ENCODE measurements at regions not wholly inside any gene's neighbourhood (a gene's known extent, or its start where the extent isn't known, plus 50 kb on each side); places are given as distances from the start of the nearest gene placed in this dataset.

GRCh38 chr10:3452683-3453361, 280.2 kb upstream of the PITRM1 start:
- H3K36me3 Mint-ChIP-seq = no peaks in the 10 kb centered on the region
- Histone ChIP-seq H3K27ac (ENCODE audit: insufficient read depth, low read length, poor library complexity, severe bottlenecking) (peak overlapping the region; percentile 24), H3K9me3 (ENCODE audit: control insufficient read depth in 2 of 2, low read length in 2 of 2) (no peaks in the 10 kb centered on the region), H3K36me3 (ENCODE audit: control insufficient read depth, insufficient read depth, low read length) (no peaks in the 10 kb centered on the region), H3K4me3 (ENCODE audit: low read depth, low read length) (peak overlapping the region; percentile 67), H3K27me3 (ENCODE audit: control insufficient read depth, insufficient read depth, low read length) (no peaks in the 10 kb centered on the region), H3K4me1 (ENCODE audit: control insufficient read depth, insufficient read depth, low read length, poor library complexity, severe bottlenecking) (peaks cover 22% of the 10 kb centered on the region)
- ATAC-seq (ENCODE audit: low read depth in 2 of 2) (no peak), DNase-seq (no peak)
- peaks cover 8 to 47% (median 18%) of the 10 kb centered on the region in 4 donors for H3K4me1 Mint-ChIP-seq
- H3K9me3 Mint-ChIP-seq = peaks cover 0 to 3% (median 0%) of the 10 kb centered on the region in 7 donors
- H3K27me3 Mint-ChIP-seq = peaks cover 22% of the 10 kb centered on the region
- peak overlapping the region in 3 of 4 donors; percentile 22 to 63 (median 45) for H3K4me3 Mint-ChIP-seq
- peak overlapping the region in 2 of 3 donors; percentile 72 to 86 for H3K27ac Mint-ChIP-seq

GRCh38 chr10:3452173-3452626, 279.6 kb upstream of the PITRM1 start:
- Histone ChIP-seq H3K9me3 (ENCODE audit: control insufficient read depth in 2 of 2, low read length in 2 of 2) (no peaks in the 10 kb centered on the region), H3K4me3 (ENCODE audit: low read depth, low read length) (peak overlapping the region; percentile 67), H3K27me3 (ENCODE audit: control insufficient read depth, insufficient read depth, low read length) (no peaks in the 10 kb centered on the region), H3K27ac (ENCODE audit: insufficient read depth, low read length, poor library complexity, severe bottlenecking) (peak overlapping the region; percentile 24), H3K4me1 (ENCODE audit: control insufficient read depth, insufficient read depth, low read length, poor library complexity, severe bottlenecking) (peaks cover 22% of the 10 kb centered on the region), H3K36me3 (ENCODE audit: control insufficient read depth, insufficient read depth, low read length) (no peaks in the 10 kb centered on the region)
- Mint-ChIP-seq H3K27ac (peak overlapping the region; percentile 65 to 72 (median 66)), H3K4me1 (peaks cover 8 to 47% (median 19%) of the 10 kb centered on the region in 4 donors), H3K27me3 (peaks cover 26% of the 10 kb centered on the region), H3K4me3 (peak overlapping the region in 2 of 4 donors; percentile 63 to 66), H3K36me3 (no peaks in the 10 kb centered on the region), H3K9me3 (peaks cover 0 to 3% (median 0%) of the 10 kb centered on the region in 7 donors)
- ATAC-seq (ENCODE audit: low read depth in 2 of 2) (peak; percentile 72 to 86), DNase-seq (peak in 2 of 3 donors; percentile 31 to 58)

GRCh38 chr10:3451516-3452172, 279.1 kb upstream of the PITRM1 start:
- peak overlapping the region; percentile 65 to 93 (median 72) for H3K27ac Mint-ChIP-seq
- H3K9me3 Mint-ChIP-seq = peaks cover 0 to 3% (median 0%) of the 10 kb centered on the region in 7 donors
- peak overlapping the region in 1 of 4 donors; percentile 66 for H3K4me3 Mint-ChIP-seq
- peak overlapping the region; percentile 24 for H3K27ac ChIP-seq (ENCODE audit: insufficient read depth, low read length, poor library complexity, severe bottlenecking)
- no peaks in the 10 kb centered on the region for H3K27me3 ChIP-seq (ENCODE audit: control insufficient read depth, insufficient read depth, low read length)
- no peak for ATAC-seq (ENCODE audit: low read depth in 2 of 2)
- H3K36me3 ChIP-seq (ENCODE audit: control insufficient read depth, insufficient read depth, low read length) = no peaks in the 10 kb centered on the region
- no peak for DNase-seq
- no peaks in the 10 kb centered on the region for H3K36me3 Mint-ChIP-seq
- H3K4me3 ChIP-seq (ENCODE audit: low read depth, low read length) = peak overlapping the region; percentile 67
- H3K9me3 ChIP-seq (ENCODE audit: control insufficient read depth in 2 of 2, low read length in 2 of 2) = no peaks in the 10 kb centered on the region
- H3K4me1 ChIP-seq (ENCODE audit: control insufficient read depth, insufficient read depth, low read length, poor library complexity, severe bottlenecking) = peaks cover 22% of the 10 kb centered on the region
- peaks cover 29% of the 10 kb centered on the region for H3K27me3 Mint-ChIP-seq
- peaks cover 8 to 44% (median 19%) of the 10 kb centered on the region in 4 donors for H3K4me1 Mint-ChIP-seq

GRCh38 chr10:3446221-3446620, 273.6 kb upstream of the PITRM1 start:
- Mint-ChIP-seq H3K27me3 (peaks cover 36% of the 10 kb centered on the region), H3K4me3 (no peak overlapping the region), H3K4me1 (peaks cover 0 to 16% (median 7%) of the 10 kb centered on the region in 4 donors), H3K27ac (no peak overlapping the region), H3K9me3 (peaks cover 0 to 9% (median 2%) of the 10 kb centered on the region in 7 donors), H3K36me3 (no peaks in the 10 kb centered on the region)
- ATAC-seq (ENCODE audit: low read depth in 2 of 2) (peak in 1 of 2 donors; percentile 11), DNase-seq (peak in 1 of 3 donors; percentile 25)
- Histone ChIP-seq H3K4me3 (ENCODE audit: low read depth, low read length) (no peak overlapping the region), H3K4me1 (ENCODE audit: control insufficient read depth, insufficient read depth, low read length, poor library complexity, severe bottlenecking) (no peaks in the 10 kb centered on the region), H3K9me3 (ENCODE audit: control insufficient read depth in 2 of 2, low read length in 2 of 2) (no peaks in the 10 kb centered on the region), H3K27me3 (ENCODE audit: control insufficient read depth, insufficient read depth, low read length) (no peaks in the 10 kb centered on the region), H3K36me3 (ENCODE audit: control insufficient read depth, insufficient read depth, low read length) (no peaks in the 10 kb centered on the region), H3K27ac (ENCODE audit: insufficient read depth, low read length, poor library complexity, severe bottlenecking) (no peak overlapping the region)

DNA sequence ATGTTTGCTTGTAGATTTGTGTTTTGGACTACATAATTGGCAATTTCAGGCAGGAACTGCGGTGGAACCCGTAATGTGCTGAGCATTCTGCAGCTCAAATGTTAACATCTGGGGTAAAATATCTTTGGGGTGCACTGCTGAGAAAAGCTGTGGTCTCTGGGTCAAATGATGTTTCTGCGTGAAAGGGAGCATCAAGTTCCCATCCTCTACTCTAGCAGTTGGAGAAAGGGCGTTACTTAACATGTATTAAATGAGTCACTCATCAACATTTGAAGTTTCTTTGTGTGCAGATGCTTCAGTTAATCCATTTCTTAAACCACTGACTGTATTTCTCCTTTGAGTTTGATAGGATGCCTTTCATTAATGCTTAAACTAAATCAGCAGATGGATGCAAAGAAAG, 273.1 kb upstream of the PITRM1 start:
- no peaks in the 10 kb centered on the region for H3K27me3 ChIP-seq (ENCODE audit: control insufficient read depth, insufficient read depth, low read length)
- no peak for DNase-seq
- Mint-ChIP-seq H3K4me3 (no peak overlapping the region), H3K4me1 (peaks cover 0 to 16% (median 6%) of the 10 kb centered on the region in 4 donors), H3K27me3 (peaks cover 36% of the 10 kb centered on the region), H3K36me3 (no peaks in the 10 kb centered on the region), H3K9me3 (peaks cover 0 to 9% (median 2%) of the 10 kb centered on the region in 7 donors), H3K27ac (no peak overlapping the region)
- H3K4me3 ChIP-seq (ENCODE audit: low read depth, low read length) = no peak overlapping the region
- H3K4me1 ChIP-seq (ENCODE audit: control insufficient read depth, insufficient read depth, low read length, poor library complexity, severe bottlenecking) = no peaks in the 10 kb centered on the region
- H3K9me3 ChIP-seq (ENCODE audit: control insufficient read depth in 2 of 2, low read length in 2 of 2) = no peaks in the 10 kb centered on the region
- H3K27ac ChIP-seq (ENCODE audit: insufficient read depth, low read length, poor library complexity, severe bottlenecking) = no peak overlapping the region
- H3K36me3 ChIP-seq (ENCODE audit: control insufficient read depth, insufficient read depth, low read length) = no peaks in the 10 kb centered on the region
- ATAC-seq (ENCODE audit: low read depth in 2 of 2) = no peak

- peaks cover 0 to 9% (median 4%) of the 10 kb centered on the region in 7 donors for H3K9me3 Mint-ChIP-seq
- H3K27me3 ChIP-seq (ENCODE audit: control insufficient read depth, insufficient read depth, low read length) = no peaks in the 10 kb centered on the region
- no peaks in the 10 kb centered on the region for H3K4me1 ChIP-seq (ENCODE audit: control insufficient read depth, insufficient read depth, low read length, poor library complexity, severe bottlenecking)
- H3K27ac ChIP-seq (ENCODE audit: insufficient read depth, low read length, poor library complexity, severe bottlenecking) = no peak overlapping the region
- ATAC-seq (ENCODE audit: low read depth in 2 of 2) (no peak), DNase-seq (no peak)
- H3K9me3 ChIP-seq (ENCODE audit: control insufficient read depth in 2 of 2, low read length in 2 of 2) = peaks cover 2 to 5% of the 10 kb centered on the region in 2 experiments
- no peak overlapping the region for H3K27ac Mint-ChIP-seq
- H3K27me3 Mint-ChIP-seq = peaks cover 23% of the 10 kb centered on the region
- H3K4me3 ChIP-seq (ENCODE audit: low read depth, low read length) = no peak overlapping the region
- H3K36me3 Mint-ChIP-seq = peaks cover 3% of the 10 kb centered on the region
- H3K4me3 Mint-ChIP-seq = no peak overlapping the region
- H3K36me3 ChIP-seq (ENCODE audit: control insufficient read depth, insufficient read depth, low read length) = no peaks in the 10 kb centered on the region
- peaks cover 0 to 16% (median 6%) of the 10 kb centered on the region in 4 donors for H3K4me1 Mint-ChIP-seq
Measured at GRCh38 chr10:3442451-3442990, 269.9 kb upstream of the PITRM1 start.

- no peaks in the 10 kb centered on the region for H3K4me1 ChIP-seq (ENCODE audit: control insufficient read depth, insufficient read depth, low read length, poor library complexity, severe bottlenecking)
- ATAC-seq (ENCODE audit: low read depth in 2 of 2) = no peak
- DNase-seq = no peak
- no peak overlapping the region for H3K4me3 ChIP-seq (ENCODE audit: low read depth, low read length)
- Mint-ChIP-seq H3K4me3 (no peak overlapping the region), H3K27me3 (peaks cover 16% of the 10 kb centered on the region), H3K27ac (no peak overlapping the region), H3K4me1 (no peaks in the 10 kb centered on the region), H3K9me3 (peaks cover 0 to 7% (median 4%) of the 10 kb centered on the region in 7 donors), H3K36me3 (peaks cover 3% of the 10 kb centered on the region)
- peaks cover 2 to 5% of the 10 kb centered on the region in 2 experiments for H3K9me3 ChIP-seq (ENCODE audit: control insufficient read depth in 2 of 2, low read length in 2 of 2)
- H3K36me3 ChIP-seq (ENCODE audit: control insufficient read depth, insufficient read depth, low read length) = no peaks in the 10 kb centered on the region
- no peaks in the 10 kb centered on the region for H3K27me3 ChIP-seq (ENCODE audit: control insufficient read depth, insufficient read depth, low read length)
- H3K27ac ChIP-seq (ENCODE audit: insufficient read depth, low read length, poor library complexity, severe bottlenecking) = no peak overlapping the region
Measured at GRCh38 chr10:3439183-3439582, 266.6 kb upstream of the PITRM1 start.
